Stimulated activated naive CD8-positive, alpha-beta T cell treated with anti-CD3 and anti-CD28 coated beads, Interleukin-15, amount 100 ng/mL, for 72 hours (primary cell): ENCODE measurements at regions not wholly inside any gene's neighbourhood (a gene's known extent, or its start where the extent isn't known, plus 50 kb on each side); places are given as distances from the start of the nearest gene placed in this dataset.

ENCODE experiments used
- ATAC-seq: fragments of 150-1000 bp; cut with Tn5 transposase; 2 replicates; pipeline ENCODE4 v1.10.0; 2021; ENCODE audit warnings: mild to moderate bottlenecking, moderate library complexity
- DNase-seq, 2 donors: peaks; one replicate each; pipeline ENCODE4 v3.0.0; 2021 to 2022
- H3K27ac Mint-ChIP-seq, 2 donors: one replicate each; pipeline ENCODE4 v1.8.0; 2022; ENCODE audit warnings: mild to moderate bottlenecking in 2 of 2, mixed read lengths in 2 of 2, moderate library complexity in 2 of 2
- H3K27me3 Mint-ChIP-seq: one replicate; pipeline ENCODE4 v1.8.0; 2022; ENCODE audit warnings: mixed read lengths
- H3K4me1 Mint-ChIP-seq: one replicate; pipeline ENCODE4 v1.8.0; 2022; ENCODE audit warnings: mild to moderate bottlenecking, mixed read lengths
- H3K4me3 Mint-ChIP-seq, 2 donors: one replicate each; pipeline ENCODE4 v1.8.0; 2022; ENCODE audit warnings: mild to moderate bottlenecking in 2 of 2, mixed read lengths in 2 of 2, moderate library complexity in 1 of 2
- H3K9me3 Mint-ChIP-seq, 2 donors: one replicate each; pipeline ENCODE4 v1.8.0; 2022; ENCODE audit warnings: mixed read lengths in 2 of 2

- H3K9me3 Mint-ChIP-seq: peaks cover 27 to 47% of the 10 kb centered on the region in 2 donors
- H3K27ac Mint-ChIP-seq: no peak overlapping the region
- ATAC-seq (no peak), DNase-seq (no peak)
- H3K27me3 Mint-ChIP-seq: no peaks in the 10 kb centered on the region
- H3K4me1 Mint-ChIP-seq: peaks cover 7% of the 10 kb centered on the region
- H3K4me3 Mint-ChIP-seq: no peak overlapping the region
Measured at GRCh38 chr14:99081880-99082279, 190.1 kb downstream of the BCL11B start.

- Mint-ChIP-seq H3K4me3 (no peak overlapping the region), H3K27me3 (no peaks in the 10 kb centered on the region), H3K27ac (no peak overlapping the region), H3K9me3 (peaks cover 4 to 10% of the 10 kb centered on the region in 2 donors), H3K4me1 (no peaks in the 10 kb centered on the region)
- DNase-seq: no peak
- no peak for ATAC-seq
Measured at GRCh38 chr14:99093532-99094517, 178.2 kb downstream of the BCL11B start.

- H3K4me3 Mint-ChIP-seq: no peak overlapping the region
- H3K27ac Mint-ChIP-seq: peak overlapping the region in 1 of 2 donors; percentile 64
- no peaks in the 10 kb centered on the region for H3K4me1 Mint-ChIP-seq
- H3K9me3 Mint-ChIP-seq: peaks cover 4 to 10% of the 10 kb centered on the region in 2 donors
- no peaks in the 10 kb centered on the region for H3K27me3 Mint-ChIP-seq
- no peak for DNase-seq
- ATAC-seq: no peak
Measured at GRCh38 chr14:99094901-99095300, 177.1 kb downstream of the BCL11B start.

- Mint-ChIP-seq H3K4me1 (no peaks in the 10 kb centered on the region), H3K27me3 (no peaks in the 10 kb centered on the region), H3K9me3 (peaks cover 4 to 10% of the 10 kb centered on the region in 2 donors), H3K27ac (no peak overlapping the region), H3K4me3 (no peak overlapping the region)
- DNase-seq: no peak
- no peak for ATAC-seq
Measured at GRCh38 chr14:99095369-99095768, 176.6 kb downstream of the BCL11B start.

GRCh38 chr14:99098199-99098598 is 173.8 kb downstream of the BCL11B start:
- no peak overlapping the region for H3K4me3 Mint-ChIP-seq
- peaks cover 6% of the 10 kb centered on the region for H3K4me1 Mint-ChIP-seq
- H3K9me3 Mint-ChIP-seq: no peaks in the 10 kb centered on the region
- DNase-seq (no peak), ATAC-seq (no peak)
- no peaks in the 10 kb centered on the region for H3K27me3 Mint-ChIP-seq
- no peak overlapping the region for H3K27ac Mint-ChIP-seq

GRCh38 chr14:99099051-99099787 is 172.8 kb downstream of the BCL11B start:
- DNase-seq (no peak), ATAC-seq (no peak)
- Mint-ChIP-seq H3K27me3 (no peaks in the 10 kb centered on the region), H3K9me3 (no peaks in the 10 kb centered on the region), H3K4me3 (no peak overlapping the region), H3K27ac (no peak overlapping the region), H3K4me1 (peaks cover 6% of the 10 kb centered on the region)

GRCh38 chr14:99100497-99101270 is 171.3 kb downstream of the BCL11B start:
- H3K27me3 Mint-ChIP-seq: no peaks in the 10 kb centered on the region
- H3K27ac Mint-ChIP-seq: no peak overlapping the region
- DNase-seq: no peak
- ATAC-seq: no peak
- no peak overlapping the region for H3K4me3 Mint-ChIP-seq
- H3K4me1 Mint-ChIP-seq: peaks cover 6% of the 10 kb centered on the region
- H3K9me3 Mint-ChIP-seq: peaks cover 0 to 9% of the 10 kb centered on the region in 2 donors

- DNase-seq: no peak
- ATAC-seq: no peak
- Mint-ChIP-seq H3K27me3 (no peaks in the 10 kb centered on the region), H3K4me3 (no peak overlapping the region), H3K27ac (no peak overlapping the region), H3K4me1 (peaks cover 6% of the 10 kb centered on the region), H3K9me3 (peaks cover 0 to 11% of the 10 kb centered on the region in 2 donors)
Measured at GRCh38 chr14:99101855-99102461, 170.0 kb downstream of the BCL11B start.

- Mint-ChIP-seq H3K27ac (no peak overlapping the region), H3K9me3 (peaks cover 6 to 12% of the 10 kb centered on the region in 2 donors), H3K4me1 (peaks cover 21% of the 10 kb centered on the region), H3K27me3 (peaks cover 11% of the 10 kb centered on the region), H3K4me3 (no peak overlapping the region)
- DNase-seq: no peak
- no peak for ATAC-seq
Measured at GRCh38 chr14:99116741-99117295, 155.2 kb downstream of the BCL11B start.

GRCh38 chr14:99117671-99118045 is 154.3 kb downstream of the BCL11B start:
- Mint-ChIP-seq H3K4me3 (peak overlapping the region; percentile 75 to 79), H3K4me1 (peaks cover 21% of the 10 kb centered on the region), H3K27me3 (peaks cover 11% of the 10 kb centered on the region), H3K27ac (peak overlapping the region in 1 of 2 donors; percentile 90), H3K9me3 (peaks cover 6 to 12% of the 10 kb centered on the region in 2 donors)
- ATAC-seq: no peak
- DNase-seq: no peak

GRCh38 chr14:99118046-99118721 is 153.8 kb downstream of the BCL11B start:
- Mint-ChIP-seq H3K4me1 (peaks cover 21% of the 10 kb centered on the region), H3K27me3 (peaks cover 11% of the 10 kb centered on the region), H3K27ac (peak overlapping the region; percentile 61 to 90), H3K4me3 (peak overlapping the region; percentile 75 to 79), H3K9me3 (peaks cover 6 to 12% of the 10 kb centered on the region in 2 donors)
- no peak for DNase-seq
- peak; percentile 59 for ATAC-seq

GRCh38 chr14:99118946-99119345 is 153.1 kb downstream of the BCL11B start:
- no peak for ATAC-seq
- Mint-ChIP-seq H3K4me3 (peak overlapping the region; percentile 33 to 37), H3K9me3 (peaks cover 6 to 7% of the 10 kb centered on the region in 2 donors), H3K27me3 (peaks cover 11% of the 10 kb centered on the region), H3K27ac (no peak overlapping the region), H3K4me1 (peaks cover 21% of the 10 kb centered on the region)
- no peak for DNase-seq
